HG03045 (cell line): ENCODE measurements at regions not wholly inside any gene's neighbourhood (a gene's known extent, or its start where the extent isn't known, plus 50 kb on each side); places are given as distances from the start of the nearest gene placed in this dataset.

Experiments used
- ATAC-seq: cut with Tn5 transposase; IDR thresholded peaks from one replicate; pipeline ENCODE4 v1.9.1; 2021; ENCODE audit warnings: mild to moderate bottlenecking, moderate library complexity; ENCODE audit not compliant: unreplicated experiment

DNA sequence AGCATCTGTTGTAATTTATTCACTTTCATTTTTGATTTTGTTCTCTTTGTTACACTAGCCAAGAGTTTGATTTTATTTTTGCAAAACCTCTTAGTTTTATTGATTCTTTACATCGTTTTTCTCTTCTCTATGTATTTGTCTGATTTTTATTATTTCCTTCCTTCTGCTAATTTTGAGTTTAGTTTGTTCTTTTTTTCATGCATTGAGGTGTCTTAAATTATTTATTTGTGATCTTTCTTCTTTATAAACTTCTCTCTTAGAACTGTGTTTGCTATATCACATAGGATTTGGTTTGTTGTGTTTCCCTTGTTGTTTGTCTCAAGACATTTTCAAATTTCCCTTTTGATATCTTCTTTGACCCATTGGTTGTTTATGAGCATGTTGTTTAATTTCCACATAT, 51.7 kb upstream of the NFKBIA start:
- no peak for ATAC-seq

DNA sequence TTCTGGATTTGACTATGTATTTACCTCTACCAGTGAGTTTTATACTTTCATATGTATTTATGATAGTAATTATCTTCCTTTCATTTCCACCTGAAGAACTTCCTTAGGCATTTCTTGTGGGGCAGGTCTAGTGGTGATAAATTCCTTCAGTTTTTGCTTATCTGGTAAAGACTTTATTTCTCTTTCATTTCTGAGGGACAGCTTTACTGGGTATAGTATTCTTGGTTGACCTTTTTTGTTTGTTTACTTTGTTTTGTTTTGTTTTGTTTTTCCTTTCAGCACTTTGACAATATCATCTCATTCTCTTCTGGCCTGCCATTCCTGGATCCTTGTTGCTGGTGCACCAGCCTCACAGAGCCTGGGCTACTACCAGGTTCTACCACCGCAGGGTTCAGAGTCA, 53.9 kb upstream of the NFKBIA start:
- ATAC-seq: no peak

GRCh38 chr14:35459776-35460175, 55.2 kb upstream of the NFKBIA start:
- no peak for ATAC-seq

DNA sequence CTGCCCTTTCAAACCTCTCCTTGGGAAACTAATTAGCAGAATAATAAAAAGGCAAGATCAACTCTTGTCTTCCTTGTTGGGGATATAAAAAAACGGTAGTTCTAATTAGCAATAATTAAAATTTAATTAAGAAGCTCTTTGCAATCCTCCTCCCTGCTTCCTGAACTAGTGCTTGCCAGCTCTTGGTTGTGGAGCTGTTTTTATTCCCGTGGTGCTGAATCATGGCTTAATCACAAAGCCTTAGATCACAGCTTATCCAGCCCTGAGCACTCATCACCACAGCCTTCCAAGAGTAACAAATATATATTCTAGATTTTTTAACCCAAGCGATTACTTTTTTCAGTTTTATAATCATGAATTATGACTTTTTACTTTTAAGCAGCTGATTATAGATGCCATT, 63.2 kb upstream of the INSM2 start:
- ATAC-seq: no peak

- no peak for ATAC-seq
Measured at GRCh38 chr14:35471803-35472202, 62.2 kb upstream of the INSM2 start.

DNA sequence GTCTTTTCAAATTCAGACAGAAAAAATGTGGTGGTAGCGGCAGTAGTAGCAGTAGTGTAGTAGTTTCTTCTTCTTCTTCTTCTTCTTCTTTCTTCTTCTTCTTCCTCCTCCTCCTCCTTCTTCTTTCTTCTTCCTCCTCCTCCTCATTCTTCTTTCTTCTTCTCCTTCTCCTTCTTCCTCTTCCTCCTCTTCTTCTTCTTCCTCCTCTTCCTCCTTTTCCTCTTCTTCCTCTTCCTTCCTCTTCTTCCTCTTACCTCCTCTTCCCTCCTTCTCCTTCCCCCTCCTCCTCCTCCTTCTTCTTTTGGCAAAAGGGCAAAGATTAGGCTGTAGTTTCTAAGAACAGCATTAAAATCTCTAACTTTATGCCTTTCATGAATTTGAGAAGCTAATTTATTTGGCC, 59.6 kb upstream of the INSM2 start:
- no peak for ATAC-seq

- ATAC-seq: peak; percentile 74
Measured at GRCh38 chr14:35480119-35480769, 53.7 kb upstream of the INSM2 start.

DNA sequence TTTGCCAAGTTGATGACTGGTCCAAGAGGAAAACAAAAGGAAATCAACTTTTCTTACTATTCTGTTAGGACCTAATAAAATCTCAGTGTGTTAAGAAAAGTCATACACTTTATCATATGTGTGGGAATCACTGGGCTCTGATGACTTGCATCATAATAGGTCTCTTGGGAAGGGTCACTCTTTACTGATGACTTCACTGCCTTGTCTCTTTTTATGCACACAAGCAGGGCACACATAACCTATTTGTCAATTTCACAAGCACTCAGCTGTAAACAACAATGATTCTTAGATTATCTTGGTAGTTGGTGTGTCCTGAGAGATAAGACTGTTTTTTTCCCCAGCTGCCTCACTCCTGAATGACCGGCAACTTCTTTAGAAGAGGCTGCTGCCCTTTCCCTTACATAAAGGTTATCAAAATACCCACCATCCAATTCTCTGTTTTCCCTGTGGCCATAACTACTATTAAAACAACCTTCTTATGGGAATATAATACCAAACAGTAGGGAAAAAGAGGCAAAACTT, 50.9 kb upstream of the INSM2 start:
- ATAC-seq: no peak
